HCT116 (cell line): ENCODE measurements at regions not wholly inside any gene's neighbourhood (a gene's known extent, or its start where the extent isn't known, plus 50 kb on each side); places are given as distances from the start of the nearest gene placed in this dataset.

Experiments
- ATAC-seq: fragments of 200-7000 bp; cut with Tn5 transposase; 2 replicates; pipeline ENCODE4 v1.9.1; 2020; ENCODE audit warnings: mild to moderate bottlenecking, moderate library complexity
- BruUV-seq: library from RNA; stranded (reverse); fragments of 400-500 nt; replicated peaks from 2 replicates; lab custom pipeline; 2021; lab: Mats Ljungman, UMichigan
- CTCF ChIA-PET: fragments of 300-600 bp; sonication (Branson Sonifier 250); formaldehyde crosslinking; loops from one replicate; lab custom pipeline; 2021; ENCODE audit warnings: antibody characterized with exemption; lab: Charles Lee
- POLR2A ChIA-PET: fragments of 300-600, 350-600 bp; sonication (Branson Sonifier 250); formaldehyde crosslinking; loops from one replicate; lab custom pipeline; 2021; ENCODE audit warnings: antibody characterized with exemption; lab: Charles Lee
- RAD21 ChIA-PET, 2 experiments: fragments of 300-600 bp; sonication (Branson Sonifier 250); formaldehyde crosslinking; loops; one replicate each; lab custom pipeline; 2023; ENCODE audit warnings: low total read pairs in 2 of 2; ENCODE audit not compliant: uncharacterized antibody in 2 of 2, unreplicated experiment in 2 of 2, low non-redundant PET in 1 of 2; lab: Charles Lee
- DNase-seq: peaks from one replicate; pipeline ENCODE4 v3.0.0-alpha.2; 2010; ENCODE audit warnings: low read depth, low spot score
- H2AFZ ChIP-seq: fragments of 200-600 bp; shearing (Covaris generic), sonication (generic); 2 replicates; pipeline ENCODE4 v1.6.1; 2017; ENCODE audit warnings: low read depth, mixed run types, mixed read lengths, antibody characterized with exemption, low read length; ENCODE audit not compliant: poor library complexity, severe bottlenecking
- H3K27ac ChIP-seq: 2 replicates; pipeline ENCODE4 v1.5.1; 2012; ENCODE audit warnings: low read depth, low read length
- H3K27me3 ChIP-seq: fragments of 200-600 bp; sonication (generic); 2 replicates; pipeline ENCODE4 v1.6.1; 2016; ENCODE audit warnings: mixed run types, low read length, mixed read lengths; ENCODE audit not compliant: insufficient read depth
- H3K36me3 ChIP-seq, 2 experiments: fragments of 200-500 bp in 1 of 2; fragments of 200-600 bp in 1 of 2; sonication (Bioruptor generic) in 1 of 2; sonication (generic) in 1 of 2; 2 replicates each; pipeline versions ENCODE4 v1.5.1 to v1.6.1; 2014 to 2016; ENCODE audit warnings: low read length in 2 of 2, inconsistent platforms in 1 of 2, mixed read lengths in 1 of 2, mixed run types in 1 of 2; ENCODE audit not compliant: insufficient read depth in 2 of 2, control insufficient read depth in 1 of 2
- H3K4me1 ChIP-seq, 2 experiments: fragments of 200-600 bp in 1 of 2; sonication (generic) in 1 of 2; 2 replicates each; pipeline versions ENCODE4 v1.5.1 to v1.6.1; 2012 to 2017; ENCODE audit warnings: low read length in 2 of 2, inconsistent platforms in 1 of 2, mild to moderate bottlenecking in 1 of 2, mixed read lengths in 1 of 2, mixed run types in 1 of 2, moderate library complexity in 1 of 2; ENCODE audit not compliant: insufficient read depth in 2 of 2, control insufficient read depth in 1 of 2
- H3K4me2 ChIP-seq: fragments of 200-600 bp; sonication (generic); 2 replicates; pipeline ENCODE4 v1.6.1; 2017; ENCODE audit warnings: mixed run types, low read length, mixed read lengths
- H3K4me3 ChIP-seq, 2 experiments: fragments of 200-600 bp in 1 of 2; sonication (generic) in 1 of 2; replicated peaks in 1 of 2; 2 replicates each; pipeline ENCODE4 v1.5.1; 2011 to 2016; ENCODE audit warnings: low read length in 2 of 2, control low read depth in 1 of 2, low read depth in 1 of 2, mild to moderate bottlenecking in 1 of 2, mixed read lengths in 1 of 2, mixed run types in 1 of 2
- H3K79me2 ChIP-seq: fragments of 200-600 bp; sonication (generic); 2 replicates; pipeline ENCODE4 v1.6.1; 2017; ENCODE audit warnings: mild to moderate bottlenecking, mixed run types, low read length, moderate library complexity, mixed read lengths; ENCODE audit not compliant: insufficient read depth
- H3K9ac ChIP-seq: fragments of 200-600 bp; sonication (generic); 2 replicates; pipeline ENCODE4 v1.6.1; 2016; ENCODE audit warnings: low read length, mixed read lengths
- H3K9me2 ChIP-seq: fragments of 200-600 bp; sonication (generic), shearing (Covaris generic); 2 replicates; pipeline ENCODE4 v1.6.1; 2017; ENCODE audit warnings: mixed run types, mild to moderate bottlenecking, moderate library complexity; ENCODE audit not compliant: insufficient read depth
- H3K9me3 ChIP-seq, 2 experiments: fragments of 200-500 bp in 1 of 2; fragments of 200-600 bp in 1 of 2; sonication (Bioruptor generic) in 1 of 2; sonication (generic) in 1 of 2; 2 replicates each; pipeline ENCODE4 v1.6.1; 2014 to 2017; ENCODE audit warnings: low read length in 2 of 2, mixed read lengths in 2 of 2, inconsistent platforms in 1 of 2, low read depth in 1 of 2, mild to moderate bottlenecking in 1 of 2, mixed run types in 1 of 2, moderate library complexity in 1 of 2; ENCODE audit not compliant: control insufficient read depth in 1 of 2, insufficient read depth in 1 of 2
- H4K20me1 ChIP-seq: fragments of 200-600 bp; sonication (generic), shearing (Covaris generic); 2 replicates; pipeline ENCODE4 v1.6.1; 2017; ENCODE audit warnings: mixed run types, mild to moderate bottlenecking, moderate library complexity; ENCODE audit not compliant: insufficient read depth
- CTCF ChIP-seq, 3 experiments: fragments of 200-600 bp in 1 of 3; sonication (generic) in 1 of 3; IDR thresholded peaks in 2 of 3; conservative IDR thresholded peaks in 1 of 3; 2 replicates each; pipeline ENCODE4 v1.5.1; 2012 to 2017; ENCODE audit warnings: low read depth in 2 of 3, low read length in 2 of 3, antibody characterized with exemption in 1 of 3, borderline replicate concordance in 1 of 3, control low read depth in 1 of 3, mild to moderate bottlenecking in 1 of 3, mixed read lengths in 1 of 3, mixed run types in 1 of 3, moderate library complexity in 1 of 3; ENCODE audit not compliant: insufficient read depth in 1 of 3
- EZH2 ChIP-seq: fragments of 200-600 bp; sonication (generic); IDR thresholded peaks from 2 replicates; pipeline ENCODE4 v1.6.1; 2017; ENCODE audit warnings: antibody characterized with exemption, mixed run types
- FOSL1 ChIP-seq: IDR thresholded peaks from 2 replicates; pipeline ENCODE4 v1.6.1; 2012; ENCODE audit warnings: low read depth
- REST ChIP-seq: IDR thresholded peaks from 2 replicates; pipeline ENCODE4 v1.6.1; 2012; ENCODE audit warnings: low read depth
- SIN3A ChIP-seq: IDR thresholded peaks from 2 replicates; pipeline ENCODE4 v1.6.1; 2012; ENCODE audit warnings: low read depth
- ZBTB33 ChIP-seq: IDR thresholded peaks from 2 replicates; pipeline ENCODE4 v1.6.1; 2011; ENCODE audit warnings: mild to moderate bottlenecking, low read length, moderate library complexity; ENCODE audit not compliant: insufficient replicate concordance; ENCODE audit errors: extremely low read depth
- intact Hi-C: fragments of 100-400 bp; cut with micrococcal nuclease; formaldehyde crosslinking; loops from 2 replicates; pipeline ENCODE4 v1.10.0; 2022

- Histone ChIP-seq H3K4me3 (no peak overlapping the region), H2AFZ (no peak overlapping the region), H3K27me3 (no peaks in the 10 kb centered on the region), H3K9ac (no peak overlapping the region), H3K36me3 (no peaks in the 10 kb centered on the region), H3K9me3 (no peaks in the 10 kb centered on the region), H4K20me1 (no peaks in the 10 kb centered on the region), H3K79me2 (no peaks in the 10 kb centered on the region), H3K4me1 (no peaks in the 10 kb centered on the region), H3K27ac (no peak overlapping the region), H3K9me2 (no peaks in the 10 kb centered on the region), H3K4me2 (no peak overlapping the region)
- BruUV-seq = no TSS peak
- ChIA-PET POLR2A (no interaction called here), RAD21 (no interaction called here), CTCF (no interaction called here)
- intact Hi-C loops = no loop called here
- DNase-seq = no peak
- no peak for ATAC-seq
- TF ChIP-seq CTCF (IDR thresholded peaks at IDR 0.05 in 2 of 3, conservative IDR thresholded peaks at IDR 0.05 in 1 of 3; ENCODE audit: borderline replicate concordance in 1 of 3, insufficient read depth in 1 of 3, low read depth in 2 of 3, low read length in 2 of 3) (no peak), EZH2 (no peak), FOSL1 (no peak), REST (no peak), ZBTB33 (no peak), SIN3A (no peak)
- TF ChIP-seq, all 23 proteins: peak for 0
Observed at GRCh38 chr5:102069974-102070373, 226.1 kb downstream of the SLCO4C1 start.
